Activated CD4-positive, alpha-beta T cell treated with anti-CD3 and anti-CD28 coated beads for 4 hours (primary cell): ENCODE measurements at regions not wholly inside any gene's neighbourhood (a gene's known extent, or its start where the extent isn't known, plus 50 kb on each side); places are given as distances from the start of the nearest gene placed in this dataset.
"Not testable (repeated sequence)": the region's sequence is repeated elsewhere in the genome, so short reads cannot be mapped to it uniquely, and the experiment has no call there.

Source experiments
- DNase-seq, 2 donors: peaks; one replicate each; pipeline ENCODE4 v3.0.0-alpha.2; 2020

GRCh38 chr15:93811305-93811704, 420.1 kb upstream of the MCTP2 start:
- DNase-seq = no peak

- DNase-seq = no peak
Measured at GRCh38 chr15:93809516-93809915, 421.8 kb upstream of the MCTP2 start.

- no peak for DNase-seq
Measured at GRCh38 chr15:93803421-93804152, 427.8 kb upstream of the MCTP2 start.

GRCh38 chr15:93801206-93801605, 430.2 kb upstream of the MCTP2 start:
- DNase-seq = no peak

- no peak for DNase-seq
Measured at GRCh38 chr15:93800805-93801204, 430.6 kb upstream of the MCTP2 start.

GRCh38 chr15:93789441-93789840, 441.9 kb upstream of the MCTP2 start:
- DNase-seq = no peak

GRCh38 chr15:93780073-93780472, 451.3 kb upstream of the MCTP2 start:
- no peak for DNase-seq

GRCh38 chr15:93779341-93779740, 452.0 kb upstream of the MCTP2 start:
- DNase-seq = no peak

GRCh38 chr15:93771196-93772030, 459.9 kb upstream of the MCTP2 start:
- DNase-seq = no peak

GRCh38 chr15:93770788-93771187, 460.6 kb upstream of the MCTP2 start:
- no peak for DNase-seq

GRCh38 chr15:93762036-93762435, 469.3 kb upstream of the MCTP2 start:
- no peak for DNase-seq

GRCh38 chr15:93759629-93760028, 471.7 kb upstream of the MCTP2 start:
- DNase-seq = no peak

- no peak for DNase-seq
Measured at GRCh38 chr15:93758824-93759223, 472.5 kb upstream of the MCTP2 start.

- no peak for DNase-seq
Measured at GRCh38 chr15:93748710-93749109, 482.7 kb upstream of the MCTP2 start.

GRCh38 chr15:93734976-93735375, 496.4 kb upstream of the MCTP2 start:
- not testable (repeated sequence) for DNase-seq

- DNase-seq = no peak
Measured at GRCh38 chr15:93730724-93731123, 500.6 kb upstream of the MCTP2 start.

- DNase-seq = no peak
Measured at GRCh38 chr15:93722165-93722564, 509.2 kb upstream of the MCTP2 start.

GRCh38 chr15:93720607-93721006, 510.8 kb upstream of the MCTP2 start:
- no peak for DNase-seq

GRCh38 chr15:93719921-93720351, 511.4 kb upstream of the MCTP2 start:
- no peak for DNase-seq

GRCh38 chr15:93716615-93717231, 514.6 kb upstream of the MCTP2 start:
- DNase-seq = no peak

- DNase-seq = no peak
Measured at GRCh38 chr15:93709708-93710107, 521.7 kb upstream of the MCTP2 start.

- no peak for DNase-seq
Measured at GRCh38 chr15:93708724-93709445, 522.5 kb upstream of the MCTP2 start.

GRCh38 chr15:93707751-93708150, 523.6 kb upstream of the MCTP2 start:
- no peak for DNase-seq
